Tibial artery (tissue), 4 donors: ENCODE measurements at regions not wholly inside any gene's neighbourhood (a gene's known extent, or its start where the extent isn't known, plus 50 kb on each side); places are given as distances from the start of the nearest gene placed in this dataset.

Experiments
- DNase-seq, 2 donors: peaks; one replicate each; pipeline ENCODE4 v3.0.0-alpha.2; 2019
- H3K27ac ChIP-seq, 2 donors: fragments of 200-600 bp; sonication (generic) in 1 of 2; 1 replicate in 1 of 2; 2 replicates in 1 of 2; pipeline ENCODE4 v1.5.1; 2018 to 2019; ENCODE audit warnings: mild to moderate bottlenecking in 1 of 2
- H3K27me3 ChIP-seq, 2 donors: fragments of 200-600 bp; sonication (generic) in 1 of 2; one replicate each; pipeline versions ENCODE4 v1.5.1 to v1.6.0; 2016 to 2019
- H3K36me3 ChIP-seq, 3 donors: fragments of 200-600 bp; sonication (generic) in 2 of 3; one replicate each; pipeline ENCODE4 v1.5.1; 2016 to 2019; ENCODE audit warnings: mild to moderate bottlenecking in 2 of 3
- H3K4me1 ChIP-seq, 4 donors: fragments of 200-600 bp; sonication (generic) in 2 of 4; 1 replicate in 3 of 4; 2 replicates in 1 of 4; pipeline ENCODE4 v1.5.1; 2016 to 2019
- H3K4me3 ChIP-seq, 2 donors: fragments of 200-600 bp; sonication (generic) in 1 of 2; 1 replicate in 1 of 2; 2 replicates in 1 of 2; pipeline ENCODE4 v1.5.1; 2018 to 2019; ENCODE audit warnings: mild to moderate bottlenecking in 2 of 2
- H3K9me3 ChIP-seq, 3 donors: fragments of 200-600 bp; sonication (generic) in 1 of 3; one replicate each; pipeline ENCODE4 v1.5.1; 2016 to 2019
- intact Hi-C: fragments of 100-400 bp; cut with DNase I; formaldehyde crosslinking; loops from one replicate; pipeline ENCODE4 v1.15.0; 2023; ENCODE audit warnings: low total_unique reads
- TF ChIP-seq, protein P1 (sequence below), 2 experiments: fragments of 200-600 bp in 1 of 2; fragments of 450-650 bp in 1 of 2; IDR thresholded peaks; one replicate each; pipeline ENCODE4 v1.5.1; 2017 to 2019; ENCODE audit warnings: antibody characterized with exemption in 2 of 2, mild to moderate bottlenecking in 1 of 2, moderate library complexity in 1 of 2

DNA sequence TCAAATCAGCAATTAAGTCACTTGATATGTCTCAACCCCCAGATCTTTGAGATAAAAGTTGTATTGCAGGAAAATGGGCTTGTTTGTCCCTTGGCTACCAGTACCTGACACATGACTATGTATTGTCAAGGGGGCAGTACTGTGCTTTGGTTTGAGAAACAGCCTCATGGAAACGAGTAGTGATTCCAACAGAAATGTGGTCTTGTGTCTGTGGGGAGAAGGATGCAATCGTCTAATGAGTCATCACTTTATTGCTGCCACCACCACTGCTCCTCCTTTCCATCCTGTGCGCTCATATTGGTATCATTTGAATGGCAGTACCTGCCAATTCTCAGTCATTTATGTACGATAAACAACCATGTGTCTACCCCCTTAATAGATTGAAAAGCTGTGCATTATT lies 72.8 kb upstream of the ARHGAP5 start:
- no peaks in the 10 kb centered on the region for H3K9me3 ChIP-seq
- H3K4me1 ChIP-seq, result peaks cover 0 to 21% (median 14%) of the 10 kb centered on the region in 4 donors
- H3K36me3 ChIP-seq, result no peaks in the 10 kb centered on the region
- no peak overlapping the region for H3K27ac ChIP-seq
- intact Hi-C loops, result no loop called here
- H3K27me3 ChIP-seq, result no peaks in the 10 kb centered on the region
- TF ChIP-seq, protein P1, sequence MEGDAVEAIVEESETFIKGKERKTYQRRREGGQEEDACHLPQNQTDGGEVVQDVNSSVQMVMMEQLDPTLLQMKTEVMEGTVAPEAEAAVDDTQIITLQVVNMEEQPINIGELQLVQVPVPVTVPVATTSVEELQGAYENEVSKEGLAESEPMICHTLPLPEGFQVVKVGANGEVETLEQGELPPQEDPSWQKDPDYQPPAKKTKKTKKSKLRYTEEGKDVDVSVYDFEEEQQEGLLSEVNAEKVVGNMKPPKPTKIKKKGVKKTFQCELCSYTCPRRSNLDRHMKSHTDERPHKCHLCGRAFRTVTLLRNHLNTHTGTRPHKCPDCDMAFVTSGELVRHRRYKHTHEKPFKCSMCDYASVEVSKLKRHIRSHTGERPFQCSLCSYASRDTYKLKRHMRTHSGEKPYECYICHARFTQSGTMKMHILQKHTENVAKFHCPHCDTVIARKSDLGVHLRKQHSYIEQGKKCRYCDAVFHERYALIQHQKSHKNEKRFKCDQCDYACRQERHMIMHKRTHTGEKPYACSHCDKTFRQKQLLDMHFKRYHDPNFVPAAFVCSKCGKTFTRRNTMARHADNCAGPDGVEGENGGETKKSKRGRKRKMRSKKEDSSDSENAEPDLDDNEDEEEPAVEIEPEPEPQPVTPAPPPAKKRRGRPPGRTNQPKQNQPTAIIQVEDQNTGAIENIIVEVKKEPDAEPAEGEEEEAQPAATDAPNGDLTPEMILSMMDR (IDR thresholded peaks at IDR 0.05), result no peak
- peak in 1 of 2 donors; percentile 47 for DNase-seq
- no peak overlapping the region for H3K4me3 ChIP-seq

DNA sequence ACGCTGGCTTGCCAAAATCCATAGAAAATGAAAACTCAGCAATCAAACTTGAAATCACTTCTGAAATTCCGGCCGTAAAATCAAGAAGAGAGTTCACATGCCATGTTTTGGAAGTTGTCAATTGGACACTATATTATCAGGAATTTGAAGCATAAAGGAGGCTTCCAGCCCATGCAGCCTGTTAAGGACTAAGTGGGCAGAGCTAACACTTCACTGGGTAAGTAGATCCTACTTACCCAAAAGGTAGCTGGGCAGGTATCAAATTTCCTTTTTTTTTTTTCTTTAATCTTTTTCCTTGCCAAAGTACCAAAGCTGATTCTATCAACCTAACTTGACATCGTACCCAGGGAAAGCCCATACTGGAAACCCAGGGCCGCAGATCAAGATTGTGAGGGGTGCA lies 71.5 kb upstream of the ARHGAP5 start:
- intact Hi-C loops, result no loop called here
- Histone ChIP-seq H3K4me1 (peaks cover 0 to 21% (median 14%) of the 10 kb centered on the region in 4 donors), H3K9me3 (no peaks in the 10 kb centered on the region), H3K36me3 (no peaks in the 10 kb centered on the region), H3K27ac (no peak overlapping the region), H3K4me3 (no peak overlapping the region), H3K27me3 (no peaks in the 10 kb centered on the region)
- TF ChIP-seq, protein P1 (IDR thresholded peaks at IDR 0.05), result no peak
- no peak for DNase-seq

DNA sequence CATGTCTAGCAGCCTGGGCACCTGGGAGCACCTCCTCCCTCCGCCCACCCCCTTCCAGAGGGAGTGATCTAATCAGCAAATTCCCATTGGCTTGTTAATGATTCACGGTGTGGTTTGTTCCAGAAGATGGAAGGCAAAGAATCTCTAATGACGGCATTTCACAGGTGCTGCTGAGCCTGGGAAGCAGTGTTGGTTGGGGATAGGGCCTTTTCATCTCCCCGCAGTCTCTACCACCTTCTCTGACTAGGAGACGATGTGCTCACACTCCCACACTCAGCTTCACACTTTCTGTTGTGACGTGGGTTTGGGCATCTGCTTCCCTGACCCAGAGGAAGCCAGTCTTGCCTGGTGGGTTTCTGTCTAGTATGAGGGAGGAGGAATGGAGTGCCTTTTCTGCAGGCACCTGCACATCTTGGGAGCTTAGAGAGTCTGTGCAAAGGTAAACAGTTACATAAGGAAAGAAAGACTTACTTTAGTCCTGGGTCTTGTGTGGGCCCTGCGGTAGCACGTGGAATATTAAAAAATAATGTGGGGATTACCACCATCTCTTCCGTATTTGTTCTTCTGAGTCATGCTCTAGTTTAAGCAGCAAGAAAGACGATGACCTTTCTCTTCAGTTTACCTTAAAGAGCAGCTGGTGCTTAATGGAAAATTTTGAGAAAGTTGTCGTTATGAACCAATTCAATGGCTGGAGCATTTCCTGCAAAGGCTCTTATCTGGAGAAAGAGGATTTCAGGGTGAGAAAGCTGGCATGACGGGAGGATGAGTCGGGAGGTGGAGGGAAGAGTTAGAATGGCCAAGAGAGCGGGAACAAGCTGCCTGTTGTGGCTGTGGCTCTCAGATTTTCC lies 70.6 kb upstream of the ARHGAP5 start:
- Histone ChIP-seq H3K9me3 (no peaks in the 10 kb centered on the region), H3K36me3 (no peaks in the 10 kb centered on the region), H3K4me3 (no peak overlapping the region), H3K4me1 (peaks cover 0 to 21% (median 14%) of the 10 kb centered on the region in 4 donors), H3K27me3 (no peaks in the 10 kb centered on the region), H3K27ac (no peak overlapping the region)
- TF ChIP-seq, protein P1 (IDR thresholded peaks at IDR 0.05), result no peak
- intact Hi-C loops, result no loop called here
- no peak for DNase-seq

DNA sequence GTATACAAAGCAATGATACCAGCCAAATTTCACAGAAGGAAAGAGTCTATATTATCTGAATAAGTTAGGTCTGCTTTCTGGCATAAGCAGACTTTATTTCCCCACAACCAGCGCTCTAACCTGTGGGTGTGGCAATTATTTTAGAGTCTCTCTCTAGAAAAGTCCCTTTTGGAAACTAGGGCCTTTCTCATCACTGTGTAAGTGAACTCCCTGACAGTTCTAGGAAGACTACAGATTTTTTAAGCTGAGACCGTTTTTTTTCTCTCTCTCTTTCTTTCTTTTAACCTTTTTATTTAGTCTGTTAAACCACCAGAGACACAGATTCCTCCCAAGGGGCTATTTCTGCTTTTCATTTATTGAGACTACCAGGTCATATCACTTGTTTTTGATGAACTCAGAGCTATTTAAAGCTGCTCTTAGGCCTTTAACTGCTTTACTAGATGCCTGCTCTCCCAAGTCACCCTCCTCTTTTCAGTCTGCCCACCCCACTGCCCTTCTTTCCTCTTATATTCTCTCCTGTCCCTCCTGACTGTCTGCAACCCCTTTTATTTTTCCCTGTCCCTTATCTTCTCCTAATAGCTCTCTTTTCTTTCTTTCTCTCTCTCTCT lies 69.2 kb upstream of the ARHGAP5 start:
- intact Hi-C loops, result no loop called here
- H3K4me1 ChIP-seq, result peaks cover 0 to 21% (median 14%) of the 10 kb centered on the region in 4 donors
- no peaks in the 10 kb centered on the region for H3K9me3 ChIP-seq
- TF ChIP-seq, protein P1 (IDR thresholded peaks at IDR 0.05), result no peak
- no peak for DNase-seq
- H3K27ac ChIP-seq, result no peak overlapping the region
- no peak overlapping the region for H3K4me3 ChIP-seq
- no peaks in the 10 kb centered on the region for H3K36me3 ChIP-seq
- no peaks in the 10 kb centered on the region for H3K27me3 ChIP-seq

DNA sequence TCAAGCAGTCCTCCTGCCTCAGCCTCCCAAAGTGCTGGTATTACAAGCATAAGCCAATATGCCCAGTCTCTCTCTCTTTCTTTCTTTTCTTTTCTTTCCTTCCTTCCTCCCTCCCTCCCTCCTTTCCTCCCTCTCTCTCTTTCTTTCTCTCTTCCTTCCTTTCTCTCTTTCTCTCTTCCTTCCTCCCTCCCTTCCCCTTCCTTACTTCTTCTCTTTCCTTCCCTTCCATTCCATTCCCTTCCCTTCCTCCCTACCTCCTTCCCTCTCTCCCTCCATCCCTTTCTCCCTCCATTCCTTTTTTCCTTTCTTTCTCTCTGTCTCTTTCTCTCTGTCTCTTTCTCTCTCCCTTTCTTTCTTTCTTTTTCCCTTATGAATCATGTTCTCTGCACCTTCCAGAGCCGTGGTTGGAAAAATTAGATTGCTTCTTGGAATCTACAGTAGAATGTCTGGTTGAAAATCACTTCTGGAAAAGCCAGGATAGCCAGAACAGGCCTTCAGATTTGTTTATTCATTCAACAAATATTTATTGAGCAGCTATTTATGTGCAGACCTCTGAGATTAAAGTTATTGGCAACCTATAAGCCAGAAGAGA lies 68.4 kb upstream of the ARHGAP5 start:
- Histone ChIP-seq H3K27ac (no peak overlapping the region), H3K4me1 (peaks cover 0 to 21% (median 14%) of the 10 kb centered on the region in 4 donors), H3K27me3 (no peaks in the 10 kb centered on the region), H3K4me3 (no peak overlapping the region), H3K9me3 (no peaks in the 10 kb centered on the region), H3K36me3 (no peaks in the 10 kb centered on the region)
- intact Hi-C loops, result no loop called here
- no peak for DNase-seq
- TF ChIP-seq, protein P1 (IDR thresholded peaks at IDR 0.05), result no peak
